H1 (cell line): ENCODE measurements at regions not wholly inside any gene's neighbourhood (a gene's known extent, or its start where the extent isn't known, plus 50 kb on each side); places are given as distances from the start of the nearest gene placed in this dataset.

Source experiments
- ASH2L ChIP-seq: fragments of 200-600, 300-600 bp; sonication (generic); IDR thresholded peaks from one replicate; pipeline ENCODE4 v1.7.1; 2017; ENCODE audit warnings: low read length
- CBX8 ChIP-seq: fragments of 300-800, 300-1000 bp; sonication (generic); IDR thresholded peaks from 2 replicates; pipeline ENCODE4 v1.7.1; 2016; ENCODE audit warnings: low read depth, low read length, borderline replicate concordance
- CEBPB ChIP-seq: IDR thresholded peaks from 2 replicates; pipeline ENCODE4 v1.6.1; 2012; ENCODE audit warnings: low read depth, low read length
- EP300 ChIP-seq, 2 experiments: IDR thresholded peaks; 1 replicate in 1 of 2; 2 replicates in 1 of 2; pipeline ENCODE4 v1.6.1; 2011 to 2012; ENCODE audit warnings: low read depth in 2 of 2, low read length in 2 of 2, mild to moderate bottlenecking in 2 of 2, borderline replicate concordance in 1 of 2, inconsistent platforms in 1 of 2, moderate library complexity in 1 of 2
- EZH2 ChIP-seq: fragments of 200-600 bp; sonication (generic); IDR thresholded peaks from 2 replicates; pipeline ENCODE4 v1.7.1; 2012; ENCODE audit warnings: low read depth, mild to moderate bottlenecking, moderate library complexity, low read length, inconsistent platforms; ENCODE audit not compliant: severe bottlenecking
- HDAC2 ChIP-seq, 2 experiments: fragments of 300-600 bp in 1 of 2; sonication (generic) in 1 of 2; IDR thresholded peaks; 2 replicates each; pipeline ENCODE4 v1.6.1; 2011 to 2012; ENCODE audit warnings: low read depth in 2 of 2, low read length in 2 of 2, mild to moderate bottlenecking in 2 of 2, moderate library complexity in 2 of 2, borderline replicate concordance in 1 of 2, inconsistent platforms in 1 of 2
- KDM1A ChIP-seq: fragments of 200-600, 300-600 bp; sonication (generic); IDR thresholded peaks from 2 replicates; pipeline ENCODE4 v1.7.1; 2016; ENCODE audit warnings: mild to moderate bottlenecking, low read length, borderline replicate concordance
- NRF1 ChIP-seq: IDR thresholded peaks from 2 replicates; pipeline ENCODE4 v1.6.1; 2011; ENCODE audit warnings: mild to moderate bottlenecking, low read depth, low read length, improper control_type of control experiment
- POLR2AphosphoS5 ChIP-seq: IDR thresholded peaks from 2 replicates; pipeline ENCODE4 v1.6.1; 2011; ENCODE audit warnings: low read depth, low read length
- ZNF274 ChIP-seq: IDR thresholded peaks from 2 replicates; pipeline ENCODE4 v1.7.0; 2012; ENCODE audit warnings: low read length, borderline replicate concordance; ENCODE audit errors: extremely low read depth
- TF ChIP-seq, protein P1 (sequence below), 3 experiments: IDR thresholded peaks; 1 replicate in 2 of 3; 2 replicates in 1 of 3; pipeline versions ENCODE4 v1.5.1 to v1.6.1; 2011; ENCODE audit warnings: low read length in 3 of 3, mild to moderate bottlenecking in 3 of 3, inconsistent platforms in 2 of 3, low read depth in 1 of 3, moderate library complexity in 1 of 3; ENCODE audit not compliant: insufficient read depth in 1 of 3; ENCODE audit errors: control extremely low read depth in 1 of 3

DNA sequence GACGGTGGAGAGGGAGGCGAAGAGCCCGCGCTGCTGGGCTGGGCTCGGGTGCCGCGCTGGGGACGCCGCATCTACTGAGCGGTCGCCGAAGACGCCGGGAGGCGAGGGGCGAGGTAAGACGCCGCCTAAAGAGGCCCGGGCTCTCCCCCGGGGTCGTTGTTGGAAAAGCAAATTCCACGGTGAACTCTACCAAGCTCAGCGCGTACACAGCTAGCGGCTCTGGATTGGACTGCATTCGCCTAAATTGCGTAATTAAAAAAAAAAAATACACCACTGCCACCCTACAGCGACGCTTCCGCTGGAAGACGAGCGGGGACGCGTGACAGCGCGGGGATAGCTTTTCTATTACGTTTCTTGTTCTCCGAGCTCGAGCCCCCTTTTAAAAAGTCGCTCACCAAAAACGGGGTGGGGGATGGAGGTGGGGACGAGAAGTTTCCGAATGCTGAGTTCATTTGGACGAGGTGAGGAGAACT, 92.0 kb upstream of the PRDM1 start:
- TF ChIP-seq, protein P1, sequence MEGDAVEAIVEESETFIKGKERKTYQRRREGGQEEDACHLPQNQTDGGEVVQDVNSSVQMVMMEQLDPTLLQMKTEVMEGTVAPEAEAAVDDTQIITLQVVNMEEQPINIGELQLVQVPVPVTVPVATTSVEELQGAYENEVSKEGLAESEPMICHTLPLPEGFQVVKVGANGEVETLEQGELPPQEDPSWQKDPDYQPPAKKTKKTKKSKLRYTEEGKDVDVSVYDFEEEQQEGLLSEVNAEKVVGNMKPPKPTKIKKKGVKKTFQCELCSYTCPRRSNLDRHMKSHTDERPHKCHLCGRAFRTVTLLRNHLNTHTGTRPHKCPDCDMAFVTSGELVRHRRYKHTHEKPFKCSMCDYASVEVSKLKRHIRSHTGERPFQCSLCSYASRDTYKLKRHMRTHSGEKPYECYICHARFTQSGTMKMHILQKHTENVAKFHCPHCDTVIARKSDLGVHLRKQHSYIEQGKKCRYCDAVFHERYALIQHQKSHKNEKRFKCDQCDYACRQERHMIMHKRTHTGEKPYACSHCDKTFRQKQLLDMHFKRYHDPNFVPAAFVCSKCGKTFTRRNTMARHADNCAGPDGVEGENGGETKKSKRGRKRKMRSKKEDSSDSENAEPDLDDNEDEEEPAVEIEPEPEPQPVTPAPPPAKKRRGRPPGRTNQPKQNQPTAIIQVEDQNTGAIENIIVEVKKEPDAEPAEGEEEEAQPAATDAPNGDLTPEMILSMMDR (IDR thresholded peaks at IDR 0.05; ENCODE audit: control extremely low read depth in 1 of 3, insufficient read depth in 1 of 3, low read depth in 1 of 3, low read length in 3 of 3) = no peak
- TF ChIP-seq EP300 (IDR thresholded peaks at IDR 0.05; ENCODE audit: borderline replicate concordance in 1 of 2, low read depth in 2 of 2, low read length in 2 of 2) = no peak
- peak; percentile 75 for TF ChIP-seq EZH2
- TF ChIP-seq ZNF274 = no peak
- TF ChIP-seq CEBPB = peak; percentile 38; the same call in 1 of the 2 replicates
- no peak for TF ChIP-seq HDAC2 (IDR thresholded peaks at IDR 0.05; ENCODE audit: borderline replicate concordance in 1 of 2, low read depth in 2 of 2, low read length in 2 of 2)
- TF ChIP-seq NRF1 = no peak
- no peak for TF ChIP-seq KDM1A
- TF ChIP-seq CBX8 = no peak
- no peak for TF ChIP-seq POLR2AphosphoS5
- no peak for TF ChIP-seq ASH2L
